H1 (cell line): ENCODE measurements at regions not wholly inside any gene's neighbourhood (a gene's known extent, or its start where the extent isn't known, plus 50 kb on each side); places are given as distances from the start of the nearest gene placed in this dataset.
"Not testable (repeated sequence)": the region's sequence is repeated elsewhere in the genome, so short reads cannot be mapped to it uniquely, and the experiment has no call there.

Source experiments
- CTCF ChIA-PET: fragments of 300-600 bp; sonication (Branson Sonifier 250); formaldehyde crosslinking; loops from one replicate; lab custom pipeline; 2021; ENCODE audit not compliant: partially characterized antibody; lab: Charles Lee
- POLR2A ChIA-PET: fragments of 300-600 bp; sonication (Branson Sonifier 250); formaldehyde crosslinking; loops from one replicate; lab custom pipeline; 2021; ENCODE audit warnings: inconsistent platforms; ENCODE audit not compliant: partially characterized antibody; lab: Charles Lee
- DNase-seq, 2 experiments: peaks; one replicate each; pipeline versions ENCODE4 v3.0.0 to v3.0.0-alpha.2; 2010 to 2022; ENCODE audit warnings: low spot score in 2 of 2, low read depth in 1 of 2, mixed read lengths in 1 of 2
- FAIRE-seq: peaks from 2 replicates; lab custom pipeline; 2011; peaks lifted over from hg19 to GRCh38; lab: Jason Lieb, UNC
- H2AFZ ChIP-seq: 2 replicates; pipeline ENCODE4 v1.8.1; 2012; ENCODE audit warnings: low read length, inconsistent platforms
- H2AK5ac ChIP-seq: 2 replicates; pipeline ENCODE4 v1.6.1; 2013; ENCODE audit warnings: low read depth, low read length
- H2BK120ac ChIP-seq: replicated peaks from 2 replicates; pipeline ENCODE3; 2013; ENCODE audit warnings: low read depth, low read length, inconsistent platforms
- H2BK12ac ChIP-seq: 2 replicates; pipeline ENCODE4 v1.6.1; 2013; ENCODE audit warnings: low read depth, low read length
- H2BK15ac ChIP-seq: 2 replicates; pipeline ENCODE4 v1.6.1; 2013; ENCODE audit warnings: low read length
- H2BK20ac ChIP-seq: 2 replicates; pipeline ENCODE4 v1.6.1; 2013; ENCODE audit warnings: low read length
- H2BK5ac ChIP-seq: 2 replicates; pipeline ENCODE4 v1.6.1; 2013; ENCODE audit warnings: low read depth, low read length
- H3K14ac ChIP-seq: 2 replicates; pipeline ENCODE4 v1.6.1; 2013; ENCODE audit warnings: inconsistent platforms; ENCODE audit not compliant: insufficient read length
- H3K18ac ChIP-seq: 2 replicates; pipeline ENCODE4 v1.6.1; 2013; ENCODE audit warnings: low read length; ENCODE audit errors: extremely low read depth
- H3K23ac ChIP-seq: 2 replicates; pipeline ENCODE4 v1.6.1; 2013; ENCODE audit warnings: inconsistent platforms; ENCODE audit not compliant: insufficient read length
- H3K23me2 ChIP-seq: 2 replicates; pipeline ENCODE4 v1.6.1; 2013; ENCODE audit warnings: low read depth, low read length
- H3K27ac ChIP-seq: 2 replicates; pipeline ENCODE4 v1.6.1; 2011; ENCODE audit warnings: low read depth, low read length, inconsistent platforms
- H3K27me3 ChIP-seq, 4 experiments: replicated peaks in 1 of 4; 1 replicate in 1 of 4; 2 replicates in 3 of 4; pipeline versions ENCODE4 v1.6.1 to v1.8.1; 2011 to 2013; ENCODE audit warnings: low read length in 3 of 4, mild to moderate bottlenecking in 3 of 4, inconsistent platforms in 2 of 4, mixed read lengths in 2 of 4, moderate library complexity in 1 of 4; ENCODE audit not compliant: control insufficient read depth in 3 of 4, insufficient read depth in 3 of 4; ENCODE audit errors: extremely low read depth in 1 of 4
- H3K36me3 ChIP-seq, 4 experiments: 2 replicates each; pipeline versions ENCODE4 v1.6.1 to v1.8.1; 2011 to 2013; ENCODE audit warnings: mild to moderate bottlenecking in 4 of 4, low read length in 3 of 4, moderate library complexity in 2 of 4, control low read depth in 1 of 4, inconsistent platforms in 1 of 4; ENCODE audit not compliant: insufficient read depth in 4 of 4, control insufficient read depth in 2 of 4
- H3K4ac ChIP-seq: replicated peaks from 2 replicates; pipeline ENCODE3; 2013; ENCODE audit warnings: low read length, low read depth, mixed read lengths, inconsistent platforms; ENCODE audit not compliant: insufficient read length
- H3K4me1 ChIP-seq, 4 experiments: replicated peaks in 1 of 4; 1 replicate in 1 of 4; 2 replicates in 3 of 4; pipeline versions ENCODE4 v1.6.1 to v1.8.1; 2011 to 2013; ENCODE audit warnings: low read length in 3 of 4, inconsistent platforms in 2 of 4, mixed read lengths in 1 of 4; ENCODE audit not compliant: insufficient read depth in 4 of 4, control insufficient read depth in 3 of 4
- H3K4me2 ChIP-seq, 2 experiments: 2 replicates each; pipeline versions ENCODE4 v1.6.1 to v1.8.1; 2011 to 2013; ENCODE audit warnings: low read depth in 2 of 2, low read length in 2 of 2, control low read depth in 1 of 2, inconsistent platforms in 1 of 2, mild to moderate bottlenecking in 1 of 2; ENCODE audit not compliant: insufficient read depth in 1 of 2
- H3K4me3 ChIP-seq, 4 experiments: fragments of 200-600, 300-600 bp in 1 of 4; sonication (generic), shearing (Covaris generic), sonication (Bioruptor Twin) in 1 of 4; 2 replicates each; pipeline versions ENCODE4 v1.5.1 to v1.8.1; 2011 to 2016; ENCODE audit warnings: low read length in 4 of 4, low read depth in 3 of 4, control low read depth in 2 of 4, inconsistent platforms in 2 of 4, mild to moderate bottlenecking in 2 of 4, mixed read lengths in 1 of 4, moderate library complexity in 1 of 4; ENCODE audit not compliant: insufficient read depth in 2 of 4; ENCODE audit errors: extremely low read depth in 1 of 4
- H3K56ac ChIP-seq: replicated peaks from 2 replicates; pipeline ENCODE3; 2013; ENCODE audit warnings: low read depth, mild to moderate bottlenecking, mixed read lengths, low read length, inconsistent platforms; ENCODE audit not compliant: insufficient read length
- H3K79me1 ChIP-seq: 2 replicates; pipeline ENCODE4 v1.6.1; 2013; ENCODE audit warnings: low read depth, low read length, control low read depth
- H3K79me2 ChIP-seq, 2 experiments: 2 replicates each; pipeline versions ENCODE4 v1.6.1 to v1.8.1; 2012 to 2013; ENCODE audit warnings: low read length in 2 of 2, mild to moderate bottlenecking in 2 of 2, inconsistent platforms in 1 of 2; ENCODE audit not compliant: insufficient read depth in 2 of 2, control insufficient read depth in 1 of 2
- H3K9ac ChIP-seq, 4 experiments: replicated peaks in 1 of 4; 1 replicate in 1 of 4; 2 replicates in 3 of 4; pipeline versions ENCODE4 v1.6.1 to v1.8.1; 2011 to 2013; ENCODE audit warnings: low read depth in 3 of 4, low read length in 3 of 4, control low read depth in 2 of 4, mild to moderate bottlenecking in 2 of 4, moderate library complexity in 2 of 4, inconsistent platforms in 1 of 4; ENCODE audit errors: extremely low read depth in 1 of 4
- H3K9me3 ChIP-seq, 2 experiments: 2 replicates each; pipeline versions ENCODE4 v1.6.1 to v1.8.1; 2012 to 2013; ENCODE audit warnings: mild to moderate bottlenecking in 2 of 2, moderate library complexity in 2 of 2, control low read depth in 1 of 2, inconsistent platforms in 1 of 2, low read depth in 1 of 2, low read length in 1 of 2, mixed read lengths in 1 of 2; ENCODE audit not compliant: insufficient read depth in 2 of 2
- H4K20me1 ChIP-seq, 2 experiments: replicated peaks in 1 of 2; 2 replicates each; pipeline versions ENCODE3 to v1.8.1; 2011 to 2013; ENCODE audit warnings: inconsistent platforms in 2 of 2, low read length in 2 of 2, mild to moderate bottlenecking in 1 of 2; ENCODE audit not compliant: insufficient read depth in 2 of 2, control insufficient read depth in 1 of 2
- H4K5ac ChIP-seq: 2 replicates; pipeline ENCODE4 v1.6.1; 2013; ENCODE audit warnings: low read length, low read depth, mixed read lengths, inconsistent platforms; ENCODE audit not compliant: insufficient read length
- H4K8ac ChIP-seq: 2 replicates; pipeline ENCODE4 v1.8.0; 2013; ENCODE audit warnings: mild to moderate bottlenecking, moderate library complexity, low read length, inconsistent platforms; ENCODE audit not compliant: insufficient read depth; ENCODE audit errors: extremely low read depth
- H4K91ac ChIP-seq: replicated peaks from 2 replicates; pipeline ENCODE3; 2013; ENCODE audit warnings: low read length, mixed read lengths, inconsistent platforms; ENCODE audit not compliant: insufficient read length
- EZH2 ChIP-seq: fragments of 200-600 bp; sonication (generic); IDR thresholded peaks from 2 replicates; pipeline ENCODE4 v1.7.1; 2012; ENCODE audit warnings: low read depth, mild to moderate bottlenecking, moderate library complexity, low read length, inconsistent platforms; ENCODE audit not compliant: severe bottlenecking
- RNF2 ChIP-seq: fragments of 200-900, 300-1000 bp; sonication (generic); IDR thresholded peaks from 2 replicates; pipeline ENCODE4 v1.7.1; 2016; ENCODE audit warnings: borderline replicate concordance, low read depth, mild to moderate bottlenecking, antibody characterized with exemption, low read length; ENCODE audit not compliant: poor library complexity, severe bottlenecking; ENCODE audit errors: missing control alignments
- SUZ12 ChIP-seq: fragments of 200-600 bp; sonication (generic); IDR thresholded peaks from 2 replicates; pipeline ENCODE4 v1.6.1; 2012; ENCODE audit warnings: mild to moderate bottlenecking, inconsistent platforms, low read length, moderate library complexity, mixed read lengths
- WGBS, 2 experiments: shearing (Covaris generic) in 1 of 2; methylation state at CpG; one replicate each; pipeline versions ENCODE4 v1.1.6 to v1.1.7; 2013 to 2015; ENCODE audit warnings: low lambda C conversion rate in 2 of 2, mixed read lengths in 2 of 2, inconsistent platforms in 1 of 2, low coverage in 1 of 2, missing lambda C conversion rate in 1 of 2; ENCODE audit not compliant: insufficient replicate concordance in 2 of 2, insufficient coverage in 1 of 2, insufficient read length in 1 of 2; ENCODE audit errors: extremely low coverage in 1 of 2, missing lambda C conversion rate in 1 of 2; 5-methylcytosine and 5-hydroxymethylcytosine counted together

GRCh38 chr9:41269054-41269453, 79.9 kb upstream of the ZNG1F start:
- Histone ChIP-seq H3K4me2 (peak overlapping the region in 1 of 2 experiments; percentile 37; a peak in 2 of 4 replicates), H3K27me3 (peaks cover 13 to 43% (median 23%) of the 10 kb centered on the region in 4 experiments)
- H4K20me1 ChIP-seq, H2BK120ac ChIP-seq, H2BK12ac ChIP-seq, CTCF ChIA-PET, H2BK15ac ChIP-seq, H4K5ac ChIP-seq, H3K4ac ChIP-seq, H2AFZ ChIP-seq, H3K9ac ChIP-seq, H3K4me1 ChIP-seq, H3K23ac ChIP-seq, H2BK20ac ChIP-seq, H3K9me3 ChIP-seq, H3K27ac ChIP-seq, H3K79me2 ChIP-seq, H3K56ac ChIP-seq, H2BK5ac ChIP-seq, H3K14ac ChIP-seq, H4K8ac ChIP-seq, FAIRE-seq, POLR2A ChIA-PET, H4K91ac ChIP-seq, H3K18ac ChIP-seq, H3K79me1 ChIP-seq, H3K36me3 ChIP-seq, H2AK5ac ChIP-seq, H3K23me2 ChIP-seq, H3K4me3 ChIP-seq: not testable (repeated sequence)
- WGBS, 2 experiments = 16% methylated on average over 16 of the region's 18 CpGs; no CpG with 5 or more reads in 1 of the 2 experiments
- peak in 1 of 2 experiments; percentile 82 for DNase-seq
- TF ChIP-seq RNF2 (peak; percentile 6), EZH2 (peak; percentile 62), SUZ12 (peak; percentile 70)
